Ramos (cell line): ENCODE measurements at regions not wholly inside any gene's neighbourhood (a gene's known extent, or its start where the extent isn't known, plus 50 kb on each side); places are given as distances from the start of the nearest gene placed in this dataset.

Source experiments
- in situ Hi-C: fragments of 300-500 bp; cut with MboI; formaldehyde crosslinking; loops from one replicate; pipeline ENCODE4 v1.14.3; 2022; ENCODE audit warnings: low sequenced_read_pairs; ENCODE audit not compliant: unreplicated experiment

DNA sequence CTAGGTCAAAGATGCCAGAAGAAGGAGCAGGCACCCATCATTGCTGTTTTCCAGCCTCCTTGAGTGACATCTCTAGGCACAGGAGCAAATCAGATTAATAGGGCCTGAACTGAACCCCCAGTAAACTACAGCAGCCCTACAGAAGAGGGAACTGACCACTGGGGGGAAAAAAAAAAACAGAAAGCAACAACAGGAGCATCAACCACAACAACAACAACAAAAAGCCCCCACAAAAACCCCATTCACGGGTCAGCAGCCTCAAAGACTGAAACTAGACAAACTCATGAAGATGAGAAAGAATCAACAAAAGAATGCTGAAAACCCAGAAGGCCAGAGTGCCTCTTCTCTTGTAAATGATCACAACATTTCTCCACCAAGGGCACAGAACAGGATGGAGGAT is 537.4 kb upstream of the BTBD3 start:
- in situ Hi-C loops = no loop called here

DNA sequence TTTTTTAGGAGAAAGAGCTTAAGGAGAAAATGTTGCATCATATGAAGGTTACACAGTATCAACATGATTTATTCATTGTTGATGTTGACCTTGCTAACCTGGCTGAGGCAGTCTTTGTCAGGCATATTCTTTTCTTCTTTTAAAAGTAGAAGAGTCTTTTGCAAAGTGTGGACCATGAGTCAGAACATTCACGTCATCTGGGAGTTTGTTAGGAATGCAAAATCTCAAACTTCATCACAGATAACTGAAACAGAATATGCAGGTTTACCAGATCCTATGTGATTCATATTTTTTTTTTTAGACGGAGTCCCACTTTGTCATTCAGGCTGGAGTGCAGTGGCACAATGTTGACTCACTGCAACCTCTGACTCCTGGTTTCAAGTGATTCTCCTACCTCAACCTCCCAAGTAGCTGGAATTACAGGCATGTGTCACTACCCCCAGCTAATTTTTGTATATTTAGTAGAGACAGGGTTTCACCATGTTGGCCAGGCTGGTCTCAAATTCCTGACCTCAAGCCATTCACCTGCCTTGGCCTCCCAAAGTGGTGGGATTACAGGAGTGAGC is 530.4 kb upstream of the BTBD3 start:
- in situ Hi-C loops = no loop called here

- in situ Hi-C loops = no loop called here
Observed at GRCh38 chr20:11389186-11389585, 528.5 kb upstream of the BTBD3 start.

GRCh38 chr20:11391591-11391990 is 526.1 kb upstream of the BTBD3 start:
- in situ Hi-C loops = no loop called here

- in situ Hi-C loops = no loop called here
Observed at GRCh38 chr20:11394145-11394833, 523.4 kb upstream of the BTBD3 start.

GRCh38 chr20:11395581-11395980 is 522.1 kb upstream of the BTBD3 start:
- in situ Hi-C loops = no loop called here

- in situ Hi-C loops = no loop called here
Observed at GRCh38 chr20:11401988-11402387, 515.7 kb upstream of the BTBD3 start.

- in situ Hi-C loops = no loop called here
Observed at GRCh38 chr20:11403711-11404110, 514.0 kb upstream of the BTBD3 start.

DNA sequence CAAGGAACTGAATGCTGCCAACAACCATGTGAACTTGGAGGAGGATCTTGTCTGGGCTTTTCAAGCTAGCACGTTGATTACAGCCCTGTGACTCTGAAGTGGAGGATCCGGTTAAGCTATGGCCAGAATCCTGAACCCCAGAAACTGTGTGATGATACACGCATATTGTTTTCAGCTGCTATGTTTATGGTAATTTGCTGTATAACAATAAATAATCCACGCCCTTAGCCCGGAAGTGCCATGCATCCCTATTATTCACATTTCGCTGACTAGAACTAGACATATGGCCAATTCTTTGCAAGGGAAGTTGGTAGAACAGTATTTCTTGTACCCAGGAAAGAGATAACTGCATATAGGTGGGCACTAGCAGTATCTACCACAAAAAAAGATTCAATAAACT is 510.8 kb upstream of the BTBD3 start:
- in situ Hi-C loops = no loop called here

DNA sequence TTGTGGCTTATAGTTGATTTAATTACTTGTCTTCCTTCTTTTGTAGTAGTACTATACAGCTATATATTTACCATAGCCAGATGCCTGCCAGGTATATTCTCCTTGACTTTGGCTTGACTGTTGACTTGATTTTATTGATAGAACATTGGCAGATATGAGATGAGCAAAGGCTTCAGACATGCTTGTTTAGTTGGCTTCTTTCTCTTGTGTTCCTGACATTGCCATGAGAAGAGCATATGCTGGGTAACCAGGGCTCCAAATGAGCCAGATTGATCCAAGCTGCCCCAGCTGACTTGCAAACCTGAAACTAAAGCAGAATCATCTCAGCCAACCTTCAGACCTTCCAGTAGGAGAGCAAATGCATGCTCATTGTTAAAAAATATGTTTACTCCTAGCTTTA is 508.1 kb upstream of the BTBD3 start:
- in situ Hi-C loops = no loop called here

DNA sequence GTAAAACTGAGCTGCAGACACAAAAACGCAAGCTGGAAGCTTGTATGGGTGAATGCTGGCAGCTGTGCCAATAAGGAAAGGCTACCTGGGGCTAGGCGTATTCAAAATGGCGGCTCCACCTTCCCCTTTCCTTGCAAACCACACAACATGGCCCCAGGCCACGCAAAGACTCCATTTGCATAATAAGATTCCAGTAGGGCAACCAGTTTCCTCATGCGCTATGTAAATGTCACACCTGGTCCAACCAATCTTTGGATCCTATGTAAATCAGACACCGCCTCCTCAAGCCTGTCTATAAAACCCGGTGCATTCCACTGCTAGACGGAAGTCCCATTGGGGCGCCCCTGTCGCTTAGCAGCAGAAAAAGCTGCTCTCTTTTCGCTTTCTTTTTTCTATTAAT is 505.9 kb upstream of the BTBD3 start:
- in situ Hi-C loops = no loop called here

- in situ Hi-C loops = no loop called here
Observed at GRCh38 chr20:11426948-11427347, 490.7 kb upstream of the BTBD3 start.

- in situ Hi-C loops = no loop called here
Observed at GRCh38 chr20:11429168-11429567, 488.5 kb upstream of the BTBD3 start.

DNA sequence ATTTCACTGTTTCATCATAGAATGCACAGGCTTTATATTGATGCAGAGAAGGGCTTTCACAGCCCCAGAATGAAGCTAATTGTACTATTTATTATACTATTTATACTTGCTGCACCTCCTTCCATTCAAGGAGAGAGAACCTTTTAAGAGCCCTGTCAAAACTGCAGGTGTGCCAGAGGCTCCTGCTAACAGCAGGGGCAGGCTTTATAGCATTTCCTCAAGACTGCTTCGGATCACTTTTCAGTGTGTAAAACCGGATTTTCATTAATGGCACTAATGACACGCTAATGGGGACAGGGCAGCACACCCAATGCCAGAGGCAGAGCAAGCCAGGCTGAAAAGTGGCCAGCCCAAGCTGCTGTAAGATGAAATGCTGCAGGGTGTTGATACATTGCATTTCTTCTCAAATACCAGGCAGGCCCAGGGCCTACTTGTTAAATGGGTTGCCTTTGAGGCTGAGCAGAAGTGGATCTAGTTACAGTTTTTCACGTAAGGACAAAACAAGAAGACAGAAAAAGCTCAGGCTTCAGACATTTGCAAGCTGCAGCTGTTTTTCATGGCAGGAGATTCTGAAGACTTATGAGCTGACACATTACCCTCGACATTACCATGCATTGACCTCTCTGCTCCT is 487.7 kb upstream of the BTBD3 start:
- in situ Hi-C loops = no loop called here

GRCh38 chr20:11430652-11431051 is 487.0 kb upstream of the BTBD3 start:
- in situ Hi-C loops = no loop called here

DNA sequence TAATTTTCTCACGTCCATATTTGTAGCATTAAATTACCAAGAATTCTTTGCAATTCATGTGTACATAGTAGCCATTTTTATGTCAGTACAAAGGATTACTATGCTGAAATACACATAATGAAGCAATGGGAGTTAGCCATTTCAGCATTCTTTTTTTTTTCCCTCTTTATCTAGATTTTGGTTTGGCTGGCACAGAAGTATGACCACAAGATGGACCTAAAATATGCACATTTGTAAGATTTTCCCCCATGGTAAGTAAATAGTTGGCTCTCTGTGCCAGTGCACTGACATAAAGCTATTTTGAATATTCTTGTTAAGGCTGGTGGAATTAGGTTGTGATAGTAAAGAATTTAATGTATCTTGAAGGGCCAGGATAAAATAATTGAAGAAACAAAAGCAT is 486.1 kb upstream of the BTBD3 start:
- in situ Hi-C loops = no loop called here

- in situ Hi-C loops = no loop called here
Observed at GRCh38 chr20:11432407-11432806, 485.3 kb upstream of the BTBD3 start.

DNA sequence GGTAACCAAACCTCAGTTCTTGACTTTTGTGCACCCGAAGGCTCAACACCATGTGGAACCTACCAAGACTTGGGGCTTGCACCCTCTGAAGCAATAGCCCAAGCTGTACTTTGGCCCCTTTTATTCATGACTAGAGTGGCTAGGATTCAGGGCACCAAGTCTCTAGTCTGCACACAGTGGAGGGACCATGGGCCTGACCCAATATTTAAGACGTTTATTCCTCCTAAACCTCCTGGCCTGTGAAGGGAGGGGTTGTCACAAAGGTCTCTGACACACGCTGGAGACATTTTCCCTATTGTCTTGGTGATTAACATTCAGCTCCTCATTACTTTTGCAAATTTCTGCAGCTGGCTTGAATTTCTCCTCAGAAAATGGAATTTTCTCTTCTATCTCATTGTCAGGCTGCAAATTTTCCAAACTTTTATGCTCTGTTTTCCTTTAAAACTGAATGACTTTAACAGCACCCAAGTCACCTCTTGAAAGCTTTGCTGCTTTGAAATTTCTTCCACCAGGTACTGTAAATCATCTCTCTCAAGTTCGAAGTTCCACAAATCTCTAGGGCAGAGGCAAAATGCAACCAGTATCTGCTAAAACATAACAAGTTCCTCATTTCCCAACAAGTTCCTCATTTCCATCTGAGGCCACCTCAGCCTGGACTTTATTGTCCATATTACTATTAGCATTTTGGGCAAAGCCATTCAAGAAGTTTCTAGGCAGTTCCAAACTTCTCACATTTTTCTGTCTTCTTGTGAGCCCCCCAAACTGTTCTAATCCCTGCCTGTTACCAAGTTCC is 481.4 kb upstream of the BTBD3 start:
- in situ Hi-C loops = no loop called here

GRCh38 chr20:11437090-11437489 is 480.6 kb upstream of the BTBD3 start:
- in situ Hi-C loops = no loop called here

DNA sequence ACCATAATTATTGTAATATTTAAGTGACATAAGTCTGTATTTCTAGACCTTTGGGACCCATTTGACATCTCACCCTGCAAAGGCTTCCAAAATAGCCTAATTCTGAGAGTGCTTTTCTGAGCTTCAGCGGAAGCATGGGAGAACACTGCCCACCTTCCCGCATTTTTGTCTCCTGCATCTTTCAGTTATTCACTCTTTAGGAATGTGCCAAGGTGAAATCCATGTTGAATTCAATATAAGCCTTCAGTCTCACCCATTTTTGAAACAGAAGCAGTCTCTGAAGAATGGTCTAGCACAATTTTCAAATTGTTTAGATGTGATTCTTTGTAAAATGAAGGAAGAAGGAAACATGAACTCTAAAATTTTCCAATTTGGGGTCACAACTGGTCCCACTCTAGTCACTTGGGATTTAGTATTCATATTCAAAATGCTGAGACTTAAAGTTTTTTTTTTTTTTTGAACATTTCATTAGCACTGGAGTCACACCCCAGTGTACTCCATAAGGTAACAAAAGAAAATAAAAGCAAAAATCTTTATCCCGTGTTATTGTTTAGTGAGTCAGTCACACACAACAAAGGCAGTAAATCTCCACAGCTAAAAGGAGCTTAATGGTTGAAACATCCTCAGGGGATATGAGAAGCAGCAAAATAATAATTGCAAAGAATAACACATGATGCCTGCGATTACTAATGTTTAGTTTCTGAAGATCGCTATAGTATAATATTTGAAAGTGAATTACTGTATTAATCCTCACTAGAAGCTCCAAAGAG is 479.9 kb upstream of the BTBD3 start:
- in situ Hi-C loops = no loop called here
